Cerebellar cortex (tissue), 1 donor: ENCODE measurements at regions not wholly inside any gene's neighbourhood (a gene's known extent, or its start where the extent isn't known, plus 50 kb on each side); places are given as distances from the start of the nearest gene placed in this dataset.
"Not testable (repeated sequence)": the region's sequence is repeated elsewhere in the genome, so short reads cannot be mapped to it uniquely, and the experiment has no call there.

Source experiments
- DNase-seq: peaks from one replicate; pipeline ENCODE4 v3.0.0-alpha.2; 2015; ENCODE audit warnings: low spot score

DNA sequence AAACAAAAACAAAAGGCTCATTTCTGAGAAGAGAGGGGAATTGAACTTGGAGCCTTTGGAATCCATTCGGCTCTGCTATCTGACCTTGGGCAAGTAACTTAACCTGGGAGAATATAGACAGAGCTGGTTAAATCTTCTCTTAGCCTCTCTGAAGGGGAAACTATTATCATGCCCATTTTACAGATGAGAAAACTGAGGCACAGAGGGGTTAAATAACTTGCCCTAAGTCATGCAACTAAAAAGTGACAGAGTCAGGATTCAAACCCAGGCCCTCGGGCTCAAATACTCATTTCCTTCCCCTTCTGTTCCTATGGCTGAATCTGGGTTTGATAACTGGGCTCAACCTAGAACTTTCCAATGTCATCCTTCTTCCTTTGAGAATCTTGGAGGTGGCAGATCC lies 291.3 kb upstream of the MSX2 start:
- no peak for DNase-seq

GRCh38 chr5:174436750-174437149 lies 287.6 kb upstream of the MSX2 start:
- no peak for DNase-seq

DNA sequence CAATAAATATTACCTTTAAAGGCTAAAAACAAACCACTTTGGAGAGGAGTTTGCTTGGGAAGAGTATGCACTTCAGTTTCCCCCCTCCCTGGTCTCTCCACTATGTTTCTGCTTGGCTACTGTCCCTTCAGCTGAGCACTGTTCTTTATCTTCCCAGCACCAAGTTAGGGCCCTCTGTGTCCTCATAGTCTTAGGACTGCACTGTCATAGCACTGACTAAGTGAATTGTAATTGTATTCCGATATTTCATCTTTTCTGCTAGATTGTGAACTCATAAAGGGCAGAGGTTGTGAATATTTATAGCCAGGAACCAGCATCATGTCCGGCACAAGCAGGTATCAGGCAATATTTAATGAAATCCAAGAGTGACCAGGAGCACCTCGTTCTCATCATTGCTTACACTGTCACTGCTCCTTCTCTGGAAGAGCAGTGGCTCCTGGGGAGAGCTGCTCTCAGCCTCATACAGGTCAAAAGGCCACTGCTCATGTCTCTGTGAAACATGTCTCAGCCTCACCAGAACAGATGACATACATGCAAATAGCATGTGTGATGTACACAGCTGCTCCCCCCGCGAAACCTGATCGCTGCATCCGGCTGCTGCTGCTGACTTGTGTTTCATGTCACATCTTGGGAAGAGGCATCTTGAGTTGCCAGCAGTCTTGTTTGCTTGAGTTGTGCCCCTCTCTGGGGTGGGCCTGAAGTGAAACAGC lies 279.7 kb upstream of the MSX2 start:
- no peak for DNase-seq

GRCh38 chr5:174446446-174446845 lies 277.9 kb upstream of the MSX2 start:
- no peak for DNase-seq

- DNase-seq, result no peak
Observed at GRCh38 chr5:174446988-174447387, 277.4 kb upstream of the MSX2 start.

GRCh38 chr5:174448041-174448440 lies 276.3 kb upstream of the MSX2 start:
- no peak for DNase-seq

GRCh38 chr5:174448662-174449061 lies 275.7 kb upstream of the MSX2 start:
- DNase-seq, result no peak

DNA sequence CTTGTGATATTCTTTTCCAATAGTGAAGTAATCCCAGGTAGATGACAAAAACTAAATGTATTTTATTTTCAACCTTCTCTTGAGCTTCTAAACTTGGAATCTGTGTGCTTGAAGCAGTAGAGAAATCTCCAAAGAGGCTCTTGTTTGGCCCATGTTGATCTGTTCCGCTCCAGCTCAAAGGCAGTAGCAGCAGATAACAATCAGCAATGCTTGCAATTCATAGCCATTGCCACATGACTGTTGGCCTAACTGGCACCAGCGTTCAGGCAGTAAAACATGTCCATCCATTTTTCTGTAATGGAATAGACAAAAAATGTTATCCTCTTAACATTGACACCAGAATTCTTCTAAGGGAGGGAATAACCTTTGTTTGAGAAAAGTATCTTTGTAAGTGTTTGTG lies 270.7 kb upstream of the MSX2 start:
- DNase-seq, result no peak

DNA sequence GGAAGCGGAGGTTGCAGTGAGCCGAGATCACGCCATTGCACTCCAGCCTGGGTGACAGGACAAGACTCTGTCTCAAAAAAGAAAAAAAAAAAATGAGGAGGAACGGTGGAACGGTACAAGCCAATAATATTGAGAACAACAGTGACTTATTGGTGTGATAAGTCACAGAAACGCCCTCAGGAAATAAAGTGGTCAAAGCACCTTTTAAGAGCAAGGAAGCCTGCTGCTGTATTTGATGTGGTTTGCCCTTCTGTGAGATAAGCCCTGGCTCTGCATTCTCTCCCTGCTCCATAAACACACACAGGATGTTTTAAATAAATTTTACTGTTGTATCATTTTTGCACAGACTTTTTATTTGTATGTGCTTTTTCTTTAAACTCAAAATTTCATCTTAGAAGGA lies 269.9 kb upstream of the MSX2 start:
- no peak for DNase-seq

GRCh38 chr5:174454890-174455289 lies 269.5 kb upstream of the MSX2 start:
- no peak for DNase-seq

- DNase-seq, result no peak
Observed at GRCh38 chr5:174455301-174455700, 269.1 kb upstream of the MSX2 start.

DNA sequence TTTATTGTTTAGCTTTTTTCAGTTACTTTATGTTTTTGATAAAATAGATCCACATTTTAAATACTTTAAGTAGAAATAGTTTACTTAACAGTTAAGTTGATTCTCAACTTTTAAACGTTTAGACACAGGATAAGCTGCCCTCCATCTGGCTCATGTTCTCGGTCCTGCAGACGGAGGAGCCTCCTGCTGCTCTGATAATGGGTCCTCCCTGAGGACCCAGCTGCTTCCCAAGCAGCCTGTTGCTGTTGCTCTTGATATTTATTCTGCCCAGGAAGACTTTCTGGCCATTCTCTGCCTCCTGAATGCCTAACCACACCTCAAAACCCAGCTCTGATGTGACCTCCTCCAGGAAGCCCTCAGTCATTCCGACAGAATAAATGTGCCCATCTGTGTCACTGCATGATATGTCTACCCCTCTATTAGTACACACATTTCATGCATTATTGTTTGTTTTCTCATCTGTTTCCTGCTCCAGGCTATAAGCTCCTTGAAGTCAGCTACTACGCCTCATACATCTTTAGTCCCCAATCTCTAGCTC lies 267.2 kb upstream of the MSX2 start:
- DNase-seq, result no peak

- DNase-seq, result no peak
Observed at GRCh38 chr5:174459071-174459702, 265.2 kb upstream of the MSX2 start.

- no peak for DNase-seq
Observed at GRCh38 chr5:174459832-174460448, 264.4 kb upstream of the MSX2 start.

GRCh38 chr5:174462129-174462528 lies 262.3 kb upstream of the MSX2 start:
- DNase-seq, result no peak

DNA sequence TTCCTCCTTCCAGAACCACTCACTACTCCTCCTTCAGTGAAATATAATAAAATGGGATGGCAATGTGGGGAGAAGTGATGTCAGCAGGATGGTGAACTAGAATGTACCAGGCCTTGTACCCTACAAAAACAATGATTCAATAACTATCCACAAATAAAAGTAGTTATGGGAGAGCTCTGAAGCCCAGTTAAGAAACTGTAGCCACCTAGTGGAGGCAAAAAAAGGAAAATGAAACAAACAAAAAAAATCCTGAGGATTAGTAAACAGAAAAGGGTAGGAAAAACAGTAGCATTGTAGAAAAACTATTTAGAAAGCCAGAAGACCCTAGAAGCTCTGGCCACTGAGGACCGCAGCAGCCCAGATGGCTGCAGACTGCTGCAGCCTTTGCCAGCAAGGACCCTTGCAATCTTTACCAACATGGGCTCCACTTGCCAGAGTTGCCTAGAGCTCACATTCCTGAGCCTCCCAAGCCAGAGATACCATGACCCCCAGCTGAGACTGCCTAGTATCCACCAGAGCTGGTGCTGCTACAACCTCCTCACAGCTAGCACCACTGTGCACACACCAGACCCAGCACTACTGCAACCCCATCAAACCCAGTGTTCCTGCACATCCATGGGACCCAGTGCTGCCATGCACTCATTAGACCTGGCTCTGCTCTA lies 259.7 kb upstream of the MSX2 start:
- no peak for DNase-seq

DNA sequence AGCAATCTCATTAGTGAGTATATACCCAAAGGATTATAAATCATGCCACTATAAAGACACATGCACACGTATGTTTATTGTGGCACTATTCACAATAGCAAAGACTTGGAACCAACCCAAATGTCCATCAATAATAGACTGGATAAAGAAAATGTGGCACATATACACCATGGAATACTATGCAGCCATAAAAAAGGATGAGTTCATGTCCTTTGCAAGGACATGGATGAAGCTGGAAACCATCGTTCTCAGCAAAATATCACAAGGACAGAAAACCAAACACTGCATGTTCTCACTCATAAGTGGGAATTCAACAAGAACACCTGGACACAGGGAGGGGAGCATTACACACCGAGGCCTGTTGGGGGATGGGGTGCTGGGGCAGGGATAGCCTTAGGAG lies 252.9 kb upstream of the MSX2 start:
- DNase-seq, result not testable (repeated sequence)

- DNase-seq, result no peak
Observed at GRCh38 chr5:174472956-174473355, 251.4 kb upstream of the MSX2 start.

- DNase-seq, result not testable (repeated sequence)
Observed at GRCh38 chr5:174476001-174476400, 248.4 kb upstream of the MSX2 start.

- no peak for DNase-seq
Observed at GRCh38 chr5:174479325-174479724, 245.1 kb upstream of the MSX2 start.

DNA sequence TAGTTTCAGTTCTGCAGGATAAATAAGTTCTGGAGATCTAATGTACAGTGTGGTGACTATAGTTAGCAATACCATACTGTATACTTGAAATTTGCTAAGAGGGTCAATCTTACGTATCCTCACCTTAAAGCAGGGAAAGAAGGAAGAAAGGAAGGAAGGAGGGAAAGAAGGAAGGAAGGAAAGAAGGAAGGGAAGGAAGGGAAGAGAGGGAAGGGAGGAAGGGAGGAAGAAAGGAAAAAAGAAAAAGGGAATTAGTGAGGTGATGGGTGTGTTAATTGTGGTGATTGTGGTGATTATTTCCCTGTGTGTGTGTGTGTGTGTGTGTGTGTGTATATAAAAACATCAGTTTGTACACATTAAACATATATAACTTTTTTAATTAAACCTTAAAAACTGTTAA lies 242.6 kb upstream of the MSX2 start:
- DNase-seq, result no peak

DNA sequence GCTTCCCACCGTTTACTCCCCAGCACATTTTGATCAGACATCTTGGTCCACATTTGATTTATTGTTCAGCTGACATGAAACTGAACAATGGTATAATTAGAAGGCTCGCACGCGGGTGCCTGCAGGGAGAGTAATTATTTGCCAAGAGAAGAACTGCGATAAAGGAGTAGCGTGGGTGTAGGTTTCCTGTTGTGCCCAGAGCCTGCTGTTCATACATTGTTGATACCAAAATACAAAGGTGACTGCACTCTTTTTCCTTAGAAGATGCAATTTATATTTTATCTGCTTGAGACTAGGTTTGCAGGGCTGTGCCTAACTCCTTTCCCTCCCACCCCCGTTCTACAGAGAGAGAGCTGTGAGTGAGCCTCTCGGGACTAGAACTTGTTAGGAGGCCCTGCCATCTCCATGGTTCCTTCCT lies 241.8 kb upstream of the MSX2 start:
- DNase-seq, result no peak

- no peak for DNase-seq
Observed at GRCh38 chr5:174483411-174483810, 241.0 kb upstream of the MSX2 start.
